Mesendoderm (in vitro differentiated cells): ENCODE measurements at regions not wholly inside any gene's neighbourhood (a gene's known extent, or its start where the extent isn't known, plus 50 kb on each side); places are given as distances from the start of the nearest gene placed in this dataset.

Source experiments
- DNase-seq: peaks from one replicate; pipeline ENCODE4 v3.0.0; 2013
- H2AK5ac ChIP-seq: 2 replicates; pipeline ENCODE4 v1.6.1; 2013; ENCODE audit warnings: low read length, inconsistent platforms
- H2BK120ac ChIP-seq: 2 replicates; pipeline ENCODE4 v1.6.1; 2013; ENCODE audit warnings: low read depth, mild to moderate bottlenecking, low read length, moderate library complexity, mixed read lengths
- H2BK15ac ChIP-seq: replicated peaks from 2 replicates; pipeline ENCODE4 v1.6.1; 2013; ENCODE audit warnings: low read depth, mild to moderate bottlenecking, moderate library complexity
- H2BK5ac ChIP-seq: 2 replicates; pipeline ENCODE4 v1.6.1; 2013; ENCODE audit warnings: low read length, inconsistent platforms
- H3K18ac ChIP-seq: 2 replicates; pipeline ENCODE4 v1.6.1; 2013; ENCODE audit warnings: mild to moderate bottlenecking, low read length, mixed read lengths
- H3K23ac ChIP-seq: one replicate; pipeline ENCODE4 v1.6.1; 2013; ENCODE audit warnings: low read length
- H3K27ac ChIP-seq: 2 replicates; pipeline ENCODE4 v1.5.1; 2013; ENCODE audit warnings: low read depth, mild to moderate bottlenecking, inconsistent platforms, low read length, moderate library complexity
- H3K27me3 ChIP-seq: 2 replicates; pipeline ENCODE4 v1.6.1; 2013; ENCODE audit warnings: low read length, control low read depth, mild to moderate bottlenecking, inconsistent platforms; ENCODE audit not compliant: insufficient read depth, poor library complexity
- H3K36me3 ChIP-seq: 2 replicates; pipeline ENCODE4 v1.6.1; 2013; ENCODE audit warnings: low read length, inconsistent platforms; ENCODE audit not compliant: control insufficient read depth, insufficient read depth
- H3K4ac ChIP-seq: one replicate; pipeline ENCODE4 v1.6.1; 2013; ENCODE audit warnings: low read depth, mild to moderate bottlenecking, low read length, moderate library complexity
- H3K4me1 ChIP-seq: 2 replicates; pipeline ENCODE4 v1.6.1; 2013; ENCODE audit warnings: low read depth, low read length, inconsistent platforms; ENCODE audit not compliant: control insufficient read depth
- H3K4me2 ChIP-seq: 2 replicates; pipeline ENCODE4 v1.6.1; 2013; ENCODE audit warnings: low read length
- H3K4me3 ChIP-seq: 2 replicates; pipeline ENCODE4 v1.5.1; 2013; ENCODE audit warnings: mild to moderate bottlenecking, low read length
- H3K56ac ChIP-seq: one replicate; pipeline ENCODE4 v1.6.1; 2013; ENCODE audit warnings: low read length
- H3K79me1 ChIP-seq: 2 replicates; pipeline ENCODE4 v1.6.1; 2013; ENCODE audit warnings: low read length, inconsistent platforms
- H3K79me2 ChIP-seq: 2 replicates; pipeline ENCODE4 v1.6.1; 2013; ENCODE audit warnings: mild to moderate bottlenecking, low read length; ENCODE audit not compliant: control insufficient read depth, insufficient read depth
- H3K9ac ChIP-seq: 2 replicates; pipeline ENCODE4 v1.6.1; 2013; ENCODE audit warnings: low read length, inconsistent platforms
- H4K5ac ChIP-seq: one replicate; pipeline ENCODE4 v1.6.1; 2013; ENCODE audit warnings: low read length
- H4K8ac ChIP-seq: one replicate; pipeline ENCODE4 v1.6.1; 2013; ENCODE audit warnings: low read depth, mild to moderate bottlenecking, control low read depth, low read length, moderate library complexity
- WGBS: extraction: QIAGEN DNeasy Blood & Tissue Kit; methylation state at CpG from one replicate; pipeline ENCODE4 v1.1.7; 2013; ENCODE audit warnings: low lambda C conversion rate, missing lambda C conversion rate; ENCODE audit not compliant: insufficient coverage; ENCODE audit errors: extremely low coverage; 5-methylcytosine and 5-hydroxymethylcytosine counted together

DNA sequence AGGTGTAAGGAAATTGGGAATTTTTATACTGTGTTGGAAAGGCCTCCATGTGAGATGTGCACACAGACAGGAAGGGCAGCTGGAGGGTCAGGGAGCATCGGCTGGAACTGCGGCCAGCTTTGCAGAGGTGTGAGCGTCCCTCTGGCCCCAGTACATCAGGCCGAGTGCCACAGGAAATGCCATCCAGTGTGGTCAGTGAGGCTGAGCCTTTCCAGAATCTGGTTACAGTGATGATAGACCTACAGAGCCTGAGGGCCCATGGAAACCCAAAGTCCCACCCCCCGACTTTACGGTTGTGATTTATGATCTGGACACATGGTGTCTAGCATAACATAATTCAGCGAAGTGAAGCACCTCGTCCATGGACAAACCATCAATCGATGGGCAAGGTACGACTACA is 137.3 kb upstream of the PDE10A start:
- no peak overlapping the region for H4K8ac ChIP-seq
- no peak overlapping the region for H3K23ac ChIP-seq
- H3K4me3 ChIP-seq = no peak overlapping the region
- H3K79me1 ChIP-seq = no peaks in the 10 kb centered on the region
- DNase-seq = no peak
- no CpG with 5 or more reads among the region's 10 CpGs for WGBS
- H2BK120ac ChIP-seq = no peak overlapping the region
- H3K27ac ChIP-seq = no peak overlapping the region
- no peak overlapping the region for H2BK15ac ChIP-seq
- H4K5ac ChIP-seq = no peak overlapping the region
- H3K56ac ChIP-seq = no peak overlapping the region
- H3K18ac ChIP-seq = no peak overlapping the region
- H3K9ac ChIP-seq = no peak overlapping the region
- no peak overlapping the region for H3K4ac ChIP-seq
- peaks cover 7% of the 10 kb centered on the region for H3K27me3 ChIP-seq
- no peaks in the 10 kb centered on the region for H3K36me3 ChIP-seq
- H2BK5ac ChIP-seq = no peak overlapping the region
- no peaks in the 10 kb centered on the region for H3K79me2 ChIP-seq
- H3K4me2 ChIP-seq = no peak overlapping the region
- H2AK5ac ChIP-seq = no peak overlapping the region
- no peaks in the 10 kb centered on the region for H3K4me1 ChIP-seq

DNA sequence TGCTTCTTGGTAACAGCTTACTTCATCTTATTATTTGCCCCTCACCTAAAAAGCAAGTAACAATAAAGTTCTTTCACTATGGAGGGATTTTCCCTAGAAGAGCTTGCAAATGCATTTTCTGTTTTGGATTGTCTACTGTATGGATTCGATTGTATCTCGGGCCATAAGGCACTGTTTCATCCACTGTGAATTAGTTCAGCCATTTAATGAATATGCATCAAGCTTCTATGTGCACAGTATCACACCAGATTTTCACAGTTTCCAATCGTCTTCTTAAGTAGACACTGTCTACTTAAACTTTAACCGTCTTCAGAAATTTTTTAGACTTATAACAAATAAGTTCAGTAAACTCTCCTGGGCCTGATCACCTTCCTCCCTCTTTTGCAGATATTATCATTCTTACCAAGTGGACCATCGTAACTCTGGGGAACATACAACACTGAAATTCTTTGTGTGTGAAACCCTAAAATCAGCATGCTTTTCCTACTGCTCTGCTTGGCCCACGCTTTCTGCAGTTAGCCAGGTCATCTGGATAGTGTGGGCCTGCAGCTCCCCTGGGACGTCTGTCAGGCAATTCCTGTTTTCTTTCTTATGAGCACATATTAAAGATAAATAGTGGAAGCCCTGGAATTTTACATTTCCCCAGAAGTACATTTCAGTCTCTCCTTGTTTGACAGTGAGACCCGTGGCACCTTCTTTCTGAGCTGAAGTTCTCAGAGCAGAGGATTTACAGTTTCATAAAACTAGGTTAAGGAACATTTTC is 136.5 kb upstream of the PDE10A start:
- no peaks in the 10 kb centered on the region for H3K36me3 ChIP-seq
- H3K9ac ChIP-seq = no peak overlapping the region
- no peak for DNase-seq
- no peak overlapping the region for H2BK5ac ChIP-seq
- no peak overlapping the region for H2BK120ac ChIP-seq
- WGBS = no CpG with 5 or more reads among the region's 8 CpGs
- no peak overlapping the region for H3K4me2 ChIP-seq
- H3K79me2 ChIP-seq = no peaks in the 10 kb centered on the region
- no peak overlapping the region for H3K56ac ChIP-seq
- H3K4ac ChIP-seq = no peak overlapping the region
- H3K23ac ChIP-seq = no peak overlapping the region
- no peaks in the 10 kb centered on the region for H3K79me1 ChIP-seq
- no peak overlapping the region for H4K5ac ChIP-seq
- no peak overlapping the region for H2AK5ac ChIP-seq
- no peak overlapping the region for H3K18ac ChIP-seq
- H3K4me3 ChIP-seq = no peak overlapping the region
- peaks cover 4% of the 10 kb centered on the region for H3K27me3 ChIP-seq
- no peaks in the 10 kb centered on the region for H3K4me1 ChIP-seq
- H2BK15ac ChIP-seq = no peak overlapping the region
- no peak overlapping the region for H4K8ac ChIP-seq
- H3K27ac ChIP-seq = no peak overlapping the region

DNA sequence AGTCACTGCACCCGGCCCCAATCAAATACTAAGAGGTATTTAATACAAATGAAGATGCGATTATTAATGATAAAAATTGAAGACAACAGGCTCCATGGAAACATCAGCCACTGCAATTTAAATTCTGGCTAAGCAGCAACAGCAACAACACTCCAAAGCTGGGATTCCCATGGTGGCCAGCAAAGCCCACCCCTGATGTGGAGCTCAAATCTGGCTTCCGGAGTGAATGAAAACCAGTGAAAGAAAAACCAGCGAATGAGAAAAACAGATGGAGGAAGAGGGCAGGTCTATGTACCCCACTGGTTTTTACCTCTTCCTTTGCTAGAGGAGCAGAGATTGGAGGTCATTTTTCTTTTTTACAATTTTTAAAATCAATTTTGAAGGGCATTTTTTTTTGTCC is 135.9 kb upstream of the PDE10A start:
- DNase-seq = no peak
- Histone ChIP-seq H2BK120ac (no peak overlapping the region), H2BK15ac (no peak overlapping the region), H3K9ac (no peak overlapping the region), H3K4me2 (no peak overlapping the region), H2AK5ac (no peak overlapping the region), H3K27me3 (no peaks in the 10 kb centered on the region), H3K27ac (no peak overlapping the region), H3K79me1 (no peaks in the 10 kb centered on the region), H4K5ac (no peak overlapping the region), H3K36me3 (no peaks in the 10 kb centered on the region), H2BK5ac (no peak overlapping the region), H3K23ac (no peak overlapping the region), H3K79me2 (no peaks in the 10 kb centered on the region), H4K8ac (no peak overlapping the region), H3K18ac (no peak overlapping the region), H3K4ac (no peak overlapping the region), H3K4me1 (no peaks in the 10 kb centered on the region), H3K56ac (no peak overlapping the region), H3K4me3 (no peak overlapping the region)
- no CpG with 5 or more reads among the region's 4 CpGs for WGBS

DNA sequence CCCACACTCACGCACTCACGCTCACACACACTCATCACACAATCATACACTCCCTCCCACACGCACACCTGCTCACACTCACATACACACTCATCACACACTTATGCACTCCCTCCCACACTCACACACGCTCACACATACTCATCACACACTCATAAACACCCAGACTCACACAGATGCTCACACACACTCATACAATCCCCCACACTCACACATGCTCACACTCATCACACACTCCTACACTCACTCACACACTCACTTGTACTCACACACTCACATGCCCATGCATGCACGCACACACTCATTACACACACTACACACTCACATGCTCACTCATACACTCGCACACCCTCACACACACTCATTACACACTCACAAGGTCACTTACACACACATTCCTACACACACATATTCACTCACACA is 131.1 kb upstream of the PDE10A start:
- no peak for DNase-seq
- H3K18ac ChIP-seq = no peak overlapping the region
- no peaks in the 10 kb centered on the region for H3K4me1 ChIP-seq
- H2BK15ac ChIP-seq = no peak overlapping the region
- H3K79me2 ChIP-seq = no peaks in the 10 kb centered on the region
- no peaks in the 10 kb centered on the region for H3K36me3 ChIP-seq
- H3K27me3 ChIP-seq = no peaks in the 10 kb centered on the region
- H3K79me1 ChIP-seq = no peaks in the 10 kb centered on the region
- no peak overlapping the region for H2BK5ac ChIP-seq
- H3K27ac ChIP-seq = no peak overlapping the region
- H4K8ac ChIP-seq = no peak overlapping the region
- no peak overlapping the region for H3K4me3 ChIP-seq
- H3K4ac ChIP-seq = no peak overlapping the region
- no peak overlapping the region for H2AK5ac ChIP-seq
- H3K23ac ChIP-seq = no peak overlapping the region
- H3K9ac ChIP-seq = no peak overlapping the region
- no peak overlapping the region for H3K4me2 ChIP-seq
- no peak overlapping the region for H3K56ac ChIP-seq
- WGBS = 100% methylated on average over 6 of the region's 6 CpGs
- H2BK120ac ChIP-seq = no peak overlapping the region
- no peak overlapping the region for H4K5ac ChIP-seq

DNA sequence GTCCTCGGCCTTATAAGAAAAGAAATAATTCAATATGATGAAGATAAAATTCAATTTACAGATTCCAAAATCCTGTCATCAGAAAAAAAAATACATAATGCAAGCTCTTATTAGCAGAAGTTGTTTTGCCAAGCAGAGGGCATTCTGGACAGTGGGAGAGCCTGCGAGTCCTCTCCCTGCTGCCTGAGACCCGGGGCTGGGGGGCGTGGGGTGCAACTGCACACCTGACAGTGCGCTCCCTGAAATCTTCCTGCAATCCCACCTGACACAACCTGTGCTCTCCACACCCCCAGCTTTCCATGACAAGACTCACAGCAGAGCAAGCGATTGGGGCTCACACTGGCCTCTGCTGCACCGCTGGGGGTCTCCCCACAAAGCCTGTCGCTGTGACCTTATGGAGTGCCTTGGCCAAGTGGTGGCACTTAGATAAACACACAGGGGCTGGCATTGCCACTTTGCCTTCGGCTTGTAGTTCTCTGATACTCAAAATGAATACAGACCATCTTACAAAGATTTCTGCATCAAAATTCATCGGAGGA is 130.3 kb upstream of the PDE10A start:
- Histone ChIP-seq H2BK15ac (no peak overlapping the region), H4K5ac (no peak overlapping the region), H3K4me3 (no peak overlapping the region), H3K4me1 (no peaks in the 10 kb centered on the region), H2BK5ac (no peak overlapping the region), H3K56ac (no peak overlapping the region), H3K4ac (no peak overlapping the region), H2AK5ac (no peak overlapping the region), H3K79me2 (no peaks in the 10 kb centered on the region), H2BK120ac (no peak overlapping the region), H3K36me3 (no peaks in the 10 kb centered on the region), H3K79me1 (no peaks in the 10 kb centered on the region), H3K9ac (no peak overlapping the region), H3K18ac (no peak overlapping the region), H3K27me3 (no peaks in the 10 kb centered on the region), H4K8ac (no peak overlapping the region), H3K4me2 (no peak overlapping the region), H3K27ac (no peak overlapping the region), H3K23ac (no peak overlapping the region)
- DNase-seq = no peak
- WGBS = no CpG with 5 or more reads among the region's 10 CpGs
